ENCODE measurements at regions not wholly inside any gene's neighbourhood (a gene's known extent, or its start where the extent isn't known, plus 50 kb on each side); places are given as distances from the start of the nearest gene placed in this dataset.

DNA sequence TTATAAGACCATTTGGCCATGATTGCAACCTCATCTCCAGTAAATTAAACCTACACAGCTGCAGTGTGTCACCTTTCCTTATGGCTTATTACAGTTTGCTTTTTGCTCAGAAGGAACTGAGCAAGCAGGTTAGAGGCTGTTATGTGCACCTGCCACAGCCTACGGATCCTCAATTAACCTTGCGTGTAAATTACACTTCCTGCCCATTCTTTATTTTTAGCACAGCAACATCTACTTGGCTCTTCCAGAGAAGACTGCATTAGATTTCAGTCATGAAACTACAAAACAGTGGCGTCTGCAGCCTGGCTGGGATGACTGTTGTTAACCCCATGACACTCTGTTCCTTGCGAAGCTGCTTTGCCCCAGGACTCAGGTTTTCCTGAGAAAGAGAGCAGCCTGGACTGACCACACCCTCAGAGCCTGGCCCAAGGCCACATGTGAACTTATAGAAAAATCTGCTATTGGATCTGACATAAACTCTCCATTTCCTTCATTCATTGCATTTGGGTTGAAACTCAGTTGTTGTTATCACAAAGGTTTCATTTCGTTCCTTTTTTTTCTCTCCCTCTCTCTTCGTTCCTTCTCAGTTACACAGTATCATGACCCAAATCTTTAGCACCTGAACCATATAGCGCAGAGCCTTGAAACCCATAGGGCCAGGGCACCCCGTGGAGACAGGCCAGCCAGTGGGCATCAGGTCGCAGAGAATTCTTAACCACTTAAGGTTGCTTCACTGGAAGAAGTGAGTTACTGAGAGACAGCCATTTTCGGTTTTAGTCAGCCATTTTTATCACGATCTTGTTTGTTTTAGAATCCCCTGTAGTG, 138.6 kb downstream of the PALM2AKAP2 start:
- peak; percentile 54; the same call in 1 of the 2 replicates for TF ChIP-seq POLR2A (IDR thresholded peaks at IDR 0.05; ENCODE audit: low read depth, low read length)
- no peak for TF ChIP-seq POLR2AphosphoS5 (IDR thresholded peaks at IDR 0.05; ENCODE audit: low read depth, low read length)
- no peak for TF ChIP-seq TAF1 (IDR thresholded peaks at IDR 0.05; ENCODE audit: borderline replicate concordance, low read depth, low read length)

Data from GM12892 (cell line).